HEK293 (cell line): ENCODE measurements at regions not wholly inside any gene's neighbourhood (a gene's known extent, or its start where the extent isn't known, plus 50 kb on each side); places are given as distances from the start of the nearest gene placed in this dataset.

Experiments used
- KLF1 ChIP-seq: fragments of 450-650 bp; formaldehyde crosslinking; IDR thresholded peaks from 2 replicates; pipeline ENCODE4 v1.5.1; 2016; ENCODE audit warnings: missing biosample characterization, missing genetic modification characterization
- YY1 ChIP-seq: fragments of 450-650 bp; formaldehyde crosslinking; IDR thresholded peaks from 2 replicates; pipeline ENCODE4 v1.5.1; 2018; ENCODE audit warnings: missing biosample characterization, missing genetic modification characterization
- ZNF146 ChIP-seq: fragments of 450-650 bp; formaldehyde crosslinking; IDR thresholded peaks from 2 replicates; pipeline ENCODE4 v1.5.1; 2016; ENCODE audit warnings: missing biosample characterization, missing genetic modification characterization
- TF ChIP-seq, protein P1 (sequence below): fragments of 450-650 bp; formaldehyde crosslinking; IDR thresholded peaks from 2 replicates; pipeline ENCODE4 v1.5.1; 2016; ENCODE audit warnings: missing biosample characterization, missing genetic modification characterization

GRCh38 chr12:30818562-30818961 lies 63.8 kb upstream of the CAPRIN2 start:
- no peak for TF ChIP-seq ZNF146 (tag by site-specific recombination)
- no peak for TF ChIP-seq KLF1 (tag by site-specific recombination)
- no peak for TF ChIP-seq YY1 (tag by site-specific recombination)
- TF ChIP-seq, protein P1, sequence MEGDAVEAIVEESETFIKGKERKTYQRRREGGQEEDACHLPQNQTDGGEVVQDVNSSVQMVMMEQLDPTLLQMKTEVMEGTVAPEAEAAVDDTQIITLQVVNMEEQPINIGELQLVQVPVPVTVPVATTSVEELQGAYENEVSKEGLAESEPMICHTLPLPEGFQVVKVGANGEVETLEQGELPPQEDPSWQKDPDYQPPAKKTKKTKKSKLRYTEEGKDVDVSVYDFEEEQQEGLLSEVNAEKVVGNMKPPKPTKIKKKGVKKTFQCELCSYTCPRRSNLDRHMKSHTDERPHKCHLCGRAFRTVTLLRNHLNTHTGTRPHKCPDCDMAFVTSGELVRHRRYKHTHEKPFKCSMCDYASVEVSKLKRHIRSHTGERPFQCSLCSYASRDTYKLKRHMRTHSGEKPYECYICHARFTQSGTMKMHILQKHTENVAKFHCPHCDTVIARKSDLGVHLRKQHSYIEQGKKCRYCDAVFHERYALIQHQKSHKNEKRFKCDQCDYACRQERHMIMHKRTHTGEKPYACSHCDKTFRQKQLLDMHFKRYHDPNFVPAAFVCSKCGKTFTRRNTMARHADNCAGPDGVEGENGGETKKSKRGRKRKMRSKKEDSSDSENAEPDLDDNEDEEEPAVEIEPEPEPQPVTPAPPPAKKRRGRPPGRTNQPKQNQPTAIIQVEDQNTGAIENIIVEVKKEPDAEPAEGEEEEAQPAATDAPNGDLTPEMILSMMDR (tag by site-specific recombination), result no peak
